Suprapubic skin (tissue), 4 donors: ENCODE measurements at regions not wholly inside any gene's neighbourhood (a gene's known extent, or its start where the extent isn't known, plus 50 kb on each side); places are given as distances from the start of the nearest gene placed in this dataset.

Experiments used
- DNase-seq, 2 donors: peaks; one replicate each; pipeline ENCODE4 v3.0.0-alpha.2; 2019; ENCODE audit warnings: low spot score in 2 of 2
- H3K27ac ChIP-seq: fragments of 200-600 bp; sonication (generic); one replicate; pipeline ENCODE4 v1.5.1; 2019
- H3K27me3 ChIP-seq: fragments of 200-600 bp; sonication (generic); one replicate; pipeline ENCODE4 v1.5.1; 2019
- H3K36me3 ChIP-seq: fragments of 200-600 bp; sonication (generic); one replicate; pipeline ENCODE4 v1.5.1; 2019
- H3K4me1 ChIP-seq: fragments of 200-600 bp; sonication (generic); one replicate; pipeline ENCODE4 v1.5.1; 2019
- H3K4me3 ChIP-seq: fragments of 200-600 bp; sonication (generic); one replicate; pipeline ENCODE4 v1.5.1; 2019; ENCODE audit warnings: mild to moderate bottlenecking
- H3K9me3 ChIP-seq: fragments of 200-600 bp; sonication (generic); one replicate; pipeline ENCODE4 v1.5.1; 2019
- CTCF ChIP-seq, 2 donors: fragments of 200-600 bp in 1 of 2; fragments of 450-650 bp in 1 of 2; sonication (generic) in 1 of 2; IDR thresholded peaks; one replicate each; pipeline ENCODE4 v1.5.1; 2016 to 2019; ENCODE audit warnings: antibody characterized with exemption in 2 of 2, mild to moderate bottlenecking in 1 of 2, moderate library complexity in 1 of 2
- EP300 ChIP-seq: sonication (generic); formaldehyde crosslinking; IDR thresholded peaks from one replicate; pipeline ENCODE4 v1.6.1; 2017; ENCODE audit warnings: antibody characterized with exemption
- POLR2A ChIP-seq, 2 donors: fragments of 450-650 bp; IDR thresholded peaks; one replicate each; pipeline ENCODE4 v1.6.1; 2017; ENCODE audit warnings: antibody characterized with exemption in 2 of 2, mild to moderate bottlenecking in 2 of 2, moderate library complexity in 2 of 2
- POLR2AphosphoS5 ChIP-seq, 3 donors: sonication (generic); formaldehyde crosslinking; IDR thresholded peaks; one replicate each; pipeline ENCODE4 v1.6.1; 2017; ENCODE audit warnings: antibody characterized with exemption in 3 of 3
- WGBS: methylation state at CpG from one replicate; pipeline ENCODE4 v1.1.5; 2018; 5-methylcytosine and 5-hydroxymethylcytosine counted together

- Histone ChIP-seq H3K27ac (no peak overlapping the region), H3K4me1 (peaks cover 10% of the 10 kb centered on the region), H3K4me3 (no peak overlapping the region), H3K36me3 (no peaks in the 10 kb centered on the region), H3K27me3 (peaks cover 6% of the 10 kb centered on the region), H3K9me3 (no peaks in the 10 kb centered on the region)
- WGBS: 48% methylated on average over 4 of the region's 4 CpGs
- no peak for DNase-seq
- no peak for TF ChIP-seq CTCF (IDR thresholded peaks at IDR 0.05)
- no peak for TF ChIP-seq EP300
- no peak for TF ChIP-seq POLR2AphosphoS5 (IDR thresholded peaks at IDR 0.05)
- no peak for TF ChIP-seq POLR2A (IDR thresholded peaks at IDR 0.05)
Observed at GRCh38 chr18:78643004-78643403, 336.6 kb upstream of the SALL3 start.

GRCh38 chr18:78643981-78644380 lies 335.6 kb upstream of the SALL3 start:
- no peak for DNase-seq
- H3K27me3 ChIP-seq: peaks cover 6% of the 10 kb centered on the region
- H3K4me1 ChIP-seq: peaks cover 5% of the 10 kb centered on the region
- no peak for TF ChIP-seq POLR2AphosphoS5 (IDR thresholded peaks at IDR 0.05)
- TF ChIP-seq POLR2A (IDR thresholded peaks at IDR 0.05): no peak
- TF ChIP-seq EP300: no peak
- no peak for TF ChIP-seq CTCF (IDR thresholded peaks at IDR 0.05)
- no peak overlapping the region for H3K27ac ChIP-seq
- WGBS: 92% methylated on average over 8 of the region's 14 CpGs
- no peaks in the 10 kb centered on the region for H3K36me3 ChIP-seq
- no peaks in the 10 kb centered on the region for H3K9me3 ChIP-seq
- no peak overlapping the region for H3K4me3 ChIP-seq

- 88% methylated on average over 19 of the region's 20 CpGs for WGBS
- TF ChIP-seq EP300 (no peak), POLR2A (IDR thresholded peaks at IDR 0.05) (no peak), CTCF (IDR thresholded peaks at IDR 0.05) (no peak), POLR2AphosphoS5 (IDR thresholded peaks at IDR 0.05) (no peak)
- no peak for DNase-seq
Observed at GRCh38 chr18:78645216-78645615, 334.4 kb upstream of the SALL3 start.

GRCh38 chr18:78647018-78647417 lies 332.6 kb upstream of the SALL3 start:
- peaks cover 6% of the 10 kb centered on the region for H3K27me3 ChIP-seq
- no peak for DNase-seq
- H3K4me1 ChIP-seq: no peaks in the 10 kb centered on the region
- H3K4me3 ChIP-seq: no peak overlapping the region
- no peaks in the 10 kb centered on the region for H3K9me3 ChIP-seq
- TF ChIP-seq POLR2A (IDR thresholded peaks at IDR 0.05) (no peak), CTCF (IDR thresholded peaks at IDR 0.05) (no peak), EP300 (no peak), POLR2AphosphoS5 (IDR thresholded peaks at IDR 0.05) (no peak)
- 71% methylated on average over 4 of the region's 4 CpGs for WGBS
- no peak overlapping the region for H3K27ac ChIP-seq
- no peaks in the 10 kb centered on the region for H3K36me3 ChIP-seq

More at GRCh38 chr18:78645216-78645615, 334.4 kb upstream of the SALL3 start:
- H3K27ac ChIP-seq: no peak overlapping the region
- H3K27me3 ChIP-seq: peaks cover 6% of the 10 kb centered on the region
- H3K36me3 ChIP-seq: no peaks in the 10 kb centered on the region
- no peaks in the 10 kb centered on the region for H3K9me3 ChIP-seq
- H3K4me1 ChIP-seq: no peaks in the 10 kb centered on the region
- H3K4me3 ChIP-seq: no peak overlapping the region

GRCh38 chr18:78649421-78649820 lies 330.2 kb upstream of the SALL3 start:
- no peaks in the 10 kb centered on the region for H3K27me3 ChIP-seq
- no peak overlapping the region for H3K27ac ChIP-seq
- peaks cover 11% of the 10 kb centered on the region for H3K9me3 ChIP-seq
- no peaks in the 10 kb centered on the region for H3K4me1 ChIP-seq
- no peak overlapping the region for H3K4me3 ChIP-seq
- H3K36me3 ChIP-seq: no peaks in the 10 kb centered on the region
- DNase-seq: no peak
- no peak for TF ChIP-seq EP300
- TF ChIP-seq POLR2A (IDR thresholded peaks at IDR 0.05): no peak
- TF ChIP-seq POLR2AphosphoS5 (IDR thresholded peaks at IDR 0.05): no peak
- no peak for TF ChIP-seq CTCF (IDR thresholded peaks at IDR 0.05)
- WGBS: 78% methylated on average over 10 of the region's 10 CpGs
